ENCODE measurements at regions not wholly inside any gene's neighbourhood (a gene's known extent, or its start where the extent isn't known, plus 50 kb on each side); places are given as distances from the start of the nearest gene placed in this dataset.

DNA sequence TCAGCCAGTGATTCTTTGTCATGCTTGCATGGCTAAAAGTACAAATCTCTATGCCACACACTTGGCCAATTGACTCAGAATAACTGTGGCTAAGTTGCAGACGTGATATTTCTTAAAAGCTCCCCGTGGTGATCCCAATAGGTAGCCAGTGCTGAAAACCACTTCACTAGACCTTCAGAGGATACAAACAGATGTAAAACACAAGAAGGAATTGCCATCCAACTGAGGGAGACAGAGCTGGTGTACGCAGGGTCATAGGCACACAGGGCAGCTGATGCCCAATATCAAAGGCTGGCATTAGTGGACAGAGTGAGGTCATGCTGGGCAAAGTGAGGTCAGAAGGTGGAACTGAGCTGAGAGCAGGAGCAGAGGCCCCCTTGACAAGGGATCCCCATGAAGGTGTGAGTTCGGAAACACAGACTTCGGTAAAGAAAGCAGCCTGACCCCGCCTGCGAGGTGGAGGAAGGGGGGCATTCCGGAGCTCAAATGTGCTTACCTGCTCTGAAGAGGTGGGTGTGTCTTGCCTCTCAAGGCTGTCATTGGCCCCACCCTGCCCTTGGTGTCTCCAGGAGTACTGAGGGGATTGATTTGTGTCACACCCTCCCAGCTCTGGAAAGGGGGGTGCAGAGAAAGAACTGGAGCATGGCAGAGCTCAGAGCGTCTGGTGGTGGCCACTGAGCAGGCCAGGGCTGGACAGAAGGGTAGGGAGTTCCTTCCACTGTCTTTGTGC is 344.9 kb upstream of the B3GAT1 start:
- in situ Hi-C loops (cut with MboI; ENCODE audit: low sequenced_read_pairs in 4 of 4) (no loop called here), intact Hi-C loops (cut with DNase I; ENCODE audit: low total_unique reads) (no loop called here)
- ATAC-seq = no peak
- H3K27me3 ChIP-seq = no peaks in the 10 kb centered on the region
- TF ChIP-seq POLR2A (IDR thresholded peaks at IDR 0.05) = no peak
- TF ChIP-seq, protein P1, sequence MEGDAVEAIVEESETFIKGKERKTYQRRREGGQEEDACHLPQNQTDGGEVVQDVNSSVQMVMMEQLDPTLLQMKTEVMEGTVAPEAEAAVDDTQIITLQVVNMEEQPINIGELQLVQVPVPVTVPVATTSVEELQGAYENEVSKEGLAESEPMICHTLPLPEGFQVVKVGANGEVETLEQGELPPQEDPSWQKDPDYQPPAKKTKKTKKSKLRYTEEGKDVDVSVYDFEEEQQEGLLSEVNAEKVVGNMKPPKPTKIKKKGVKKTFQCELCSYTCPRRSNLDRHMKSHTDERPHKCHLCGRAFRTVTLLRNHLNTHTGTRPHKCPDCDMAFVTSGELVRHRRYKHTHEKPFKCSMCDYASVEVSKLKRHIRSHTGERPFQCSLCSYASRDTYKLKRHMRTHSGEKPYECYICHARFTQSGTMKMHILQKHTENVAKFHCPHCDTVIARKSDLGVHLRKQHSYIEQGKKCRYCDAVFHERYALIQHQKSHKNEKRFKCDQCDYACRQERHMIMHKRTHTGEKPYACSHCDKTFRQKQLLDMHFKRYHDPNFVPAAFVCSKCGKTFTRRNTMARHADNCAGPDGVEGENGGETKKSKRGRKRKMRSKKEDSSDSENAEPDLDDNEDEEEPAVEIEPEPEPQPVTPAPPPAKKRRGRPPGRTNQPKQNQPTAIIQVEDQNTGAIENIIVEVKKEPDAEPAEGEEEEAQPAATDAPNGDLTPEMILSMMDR (IDR thresholded peaks at IDR 0.05 in 4 of 5, conservative IDR thresholded peaks at IDR 0.05 in 1 of 5) = no peak
- no peak overlapping the region for H3K4me3 ChIP-seq
- H3K27ac ChIP-seq = no peak overlapping the region
- no peak for DNase-seq
- H3K4me1 ChIP-seq = no peaks in the 10 kb centered on the region
- no peaks in the 10 kb centered on the region for H3K9me3 ChIP-seq
- H3K36me3 ChIP-seq = no peaks in the 10 kb centered on the region

DNA sequence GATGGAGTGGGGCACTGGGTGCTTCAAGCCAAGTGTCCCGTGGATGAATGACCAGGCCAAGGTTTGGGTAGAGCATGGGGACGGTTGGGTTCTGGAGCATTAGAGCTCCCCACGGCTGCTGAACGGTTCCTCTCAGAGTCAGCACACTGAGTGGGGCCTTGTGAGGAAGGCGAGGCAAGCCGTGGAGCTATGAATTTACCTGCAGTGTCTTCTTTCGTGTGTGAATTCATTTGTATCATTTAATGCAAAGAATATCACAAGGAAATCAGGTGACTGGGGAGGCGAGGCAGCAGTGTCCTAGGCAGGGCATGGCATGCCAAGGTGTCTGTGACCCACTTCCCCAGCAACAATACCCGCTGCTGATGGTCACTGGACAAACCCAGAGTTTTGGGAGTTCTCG is 343.5 kb upstream of the B3GAT1 start:
- H3K4me1 ChIP-seq = no peaks in the 10 kb centered on the region
- H3K9me3 ChIP-seq = no peaks in the 10 kb centered on the region
- intact Hi-C loops (cut with DNase I; ENCODE audit: low total_unique reads) = no loop called here
- ATAC-seq (no peak), DNase-seq (no peak)
- TF ChIP-seq, protein P1 (IDR thresholded peaks at IDR 0.05 in 4 of 5, conservative IDR thresholded peaks at IDR 0.05 in 1 of 5) = no peak
- no peak for TF ChIP-seq POLR2A (IDR thresholded peaks at IDR 0.05)
- H3K4me3 ChIP-seq = no peak overlapping the region
- no peak overlapping the region for H3K27ac ChIP-seq
- H3K27me3 ChIP-seq = no peaks in the 10 kb centered on the region
- no peaks in the 10 kb centered on the region for H3K36me3 ChIP-seq
- in situ Hi-C loops (cut with MboI; ENCODE audit: low sequenced_read_pairs in 4 of 4) = no loop called here

GRCh38 chr11:134754521-134755198 is 342.6 kb upstream of the B3GAT1 start:
- TF ChIP-seq POLR2A (IDR thresholded peaks at IDR 0.05) = no peak
- TF ChIP-seq, protein P1 (IDR thresholded peaks at IDR 0.05 in 4 of 5, conservative IDR thresholded peaks at IDR 0.05 in 1 of 5) = no peak
- Histone ChIP-seq H3K9me3 (no peaks in the 10 kb centered on the region), H3K27me3 (no peaks in the 10 kb centered on the region), H3K36me3 (no peaks in the 10 kb centered on the region), H3K27ac (no peak overlapping the region), H3K4me3 (no peak overlapping the region), H3K4me1 (no peaks in the 10 kb centered on the region)
- in situ Hi-C loops (cut with MboI; ENCODE audit: low sequenced_read_pairs in 4 of 4) (no loop called here), intact Hi-C loops (cut with DNase I; ENCODE audit: low total_unique reads) (no loop called here)
- ATAC-seq (no peak), DNase-seq (no peak)

GRCh38 chr11:134753771-134754520 is 341.9 kb upstream of the B3GAT1 start:
- no peaks in the 10 kb centered on the region for H3K36me3 ChIP-seq
- no peak overlapping the region for H3K4me3 ChIP-seq
- no peaks in the 10 kb centered on the region for H3K27me3 ChIP-seq
- no peak for DNase-seq
- in situ Hi-C loops (cut with MboI; ENCODE audit: low sequenced_read_pairs in 4 of 4) = no loop called here
- H3K27ac ChIP-seq = no peak overlapping the region
- H3K4me1 ChIP-seq = no peaks in the 10 kb centered on the region
- no peak for TF ChIP-seq POLR2A (IDR thresholded peaks at IDR 0.05)
- TF ChIP-seq, protein P1 (IDR thresholded peaks at IDR 0.05 in 4 of 5, conservative IDR thresholded peaks at IDR 0.05 in 1 of 5) = no peak
- no peaks in the 10 kb centered on the region for H3K9me3 ChIP-seq
- intact Hi-C loops (cut with DNase I; ENCODE audit: low total_unique reads) = no loop called here
- ATAC-seq = no peak
